Right atrium auricular region (tissue), 2 donors: ENCODE measurements at regions not wholly inside any gene's neighbourhood (a gene's known extent, or its start where the extent isn't known, plus 50 kb on each side); places are given as distances from the start of the nearest gene placed in this dataset.
A peak's percentile ranks its signal among the peaks of the same experiment; 100 is the strongest.

Experiments
- DNase-seq: peaks from one replicate; pipeline ENCODE4 v3.0.0-alpha.2; 2019; ENCODE audit warnings: low spot score
- H3K27ac ChIP-seq, 2 donors: fragments of 200-600 bp; sonication (generic); 1 replicate in 1 of 2; 2 replicates in 1 of 2; pipeline ENCODE4 v1.5.1; 2016 to 2019
- H3K27me3 ChIP-seq, 2 donors: fragments of 200-600 bp; sonication (generic); one replicate each; pipeline versions ENCODE4 v1.5.1 to v1.6.0; 2017 to 2019
- H3K36me3 ChIP-seq: fragments of 200-600 bp; sonication (generic); one replicate; pipeline ENCODE4 v1.5.1; 2016
- H3K4me1 ChIP-seq, 2 donors: fragments of 200-600 bp; sonication (generic); one replicate each; pipeline versions ENCODE4 v1.5.1 to v1.6.0; 2017 to 2019
- H3K4me3 ChIP-seq, 2 donors: fragments of 200-600 bp; sonication (generic); 1 replicate in 1 of 2; 2 replicates in 1 of 2; pipeline ENCODE4 v1.5.1; 2017 to 2019; ENCODE audit warnings: mild to moderate bottlenecking in 1 of 2, moderate library complexity in 1 of 2
- H3K9me3 ChIP-seq, 2 donors: fragments of 200-600 bp; sonication (generic); one replicate each; pipeline ENCODE4 v1.5.1; 2019
- CTCF ChIP-seq, 2 donors: fragments of 200-600 bp; sonication (generic); IDR thresholded peaks; one replicate each; pipeline ENCODE4 v1.5.1; 2019; ENCODE audit warnings: antibody characterized with exemption in 2 of 2

GRCh38 chr20:60210779-60211617, 252.8 kb downstream of the CDH26 start:
- Histone ChIP-seq H3K4me3 (no peak overlapping the region), H3K27me3 (no peaks in the 10 kb centered on the region), H3K27ac (no peak overlapping the region), H3K36me3 (no peaks in the 10 kb centered on the region), H3K4me1 (no peaks in the 10 kb centered on the region), H3K9me3 (no peaks in the 10 kb centered on the region)
- peak; percentile 85 to 94 for TF ChIP-seq CTCF (IDR thresholded peaks at IDR 0.05)
- peak; percentile 67 for DNase-seq

DNA sequence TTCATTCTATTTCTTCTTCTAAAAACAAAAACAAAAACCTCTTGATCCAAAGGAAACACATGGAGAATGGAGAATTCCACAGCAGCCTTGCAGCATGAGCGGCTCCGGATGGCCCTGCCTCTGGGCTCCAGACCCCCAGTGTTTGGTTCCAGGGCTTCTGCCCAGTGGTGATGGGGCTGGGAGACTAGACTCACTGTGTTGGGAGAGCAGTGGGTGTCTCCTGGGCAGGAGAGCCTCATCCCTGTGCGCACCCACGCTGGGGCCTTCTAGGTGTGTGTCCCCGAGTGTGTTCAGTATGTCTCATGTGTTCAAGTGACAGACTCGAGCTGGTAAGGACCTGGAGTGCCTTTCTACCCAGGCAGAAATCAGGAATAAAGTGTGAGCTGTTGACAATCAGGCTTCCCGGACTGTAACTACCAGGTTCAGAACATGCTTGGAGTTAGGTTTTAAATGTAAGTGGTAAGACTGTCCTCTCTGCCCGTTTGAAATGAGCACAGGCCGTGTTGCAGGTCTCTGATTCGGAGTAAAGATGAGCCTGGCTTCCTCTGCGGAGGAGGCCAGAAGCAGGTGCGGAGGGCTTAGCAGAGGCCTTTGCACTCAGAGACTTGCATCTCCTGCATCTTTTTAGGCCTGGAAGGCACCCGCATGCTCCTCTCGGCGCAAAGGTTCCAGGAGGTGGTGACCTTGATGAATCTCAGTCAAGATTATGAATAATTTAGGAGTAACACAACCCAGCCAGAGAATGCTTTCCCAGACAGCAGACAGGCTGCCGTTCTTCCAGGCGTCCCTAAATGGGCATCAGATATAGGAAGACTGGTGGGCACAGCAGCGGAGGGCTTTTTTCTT, 253.6 kb downstream of the CDH26 start:
- no peak for TF ChIP-seq CTCF (IDR thresholded peaks at IDR 0.05)
- no peak for DNase-seq
- Histone ChIP-seq H3K27me3 (no peaks in the 10 kb centered on the region), H3K4me1 (no peaks in the 10 kb centered on the region), H3K9me3 (no peaks in the 10 kb centered on the region), H3K27ac (no peak overlapping the region), H3K36me3 (no peaks in the 10 kb centered on the region), H3K4me3 (no peak overlapping the region)

- Histone ChIP-seq H3K9me3 (no peaks in the 10 kb centered on the region), H3K27ac (no peak overlapping the region), H3K4me1 (no peaks in the 10 kb centered on the region), H3K27me3 (no peaks in the 10 kb centered on the region), H3K36me3 (no peaks in the 10 kb centered on the region), H3K4me3 (no peak overlapping the region)
- no peak for DNase-seq
- no peak for TF ChIP-seq CTCF (IDR thresholded peaks at IDR 0.05)
Measured at GRCh38 chr20:60212695-60213094, 254.5 kb downstream of the CDH26 start.

DNA sequence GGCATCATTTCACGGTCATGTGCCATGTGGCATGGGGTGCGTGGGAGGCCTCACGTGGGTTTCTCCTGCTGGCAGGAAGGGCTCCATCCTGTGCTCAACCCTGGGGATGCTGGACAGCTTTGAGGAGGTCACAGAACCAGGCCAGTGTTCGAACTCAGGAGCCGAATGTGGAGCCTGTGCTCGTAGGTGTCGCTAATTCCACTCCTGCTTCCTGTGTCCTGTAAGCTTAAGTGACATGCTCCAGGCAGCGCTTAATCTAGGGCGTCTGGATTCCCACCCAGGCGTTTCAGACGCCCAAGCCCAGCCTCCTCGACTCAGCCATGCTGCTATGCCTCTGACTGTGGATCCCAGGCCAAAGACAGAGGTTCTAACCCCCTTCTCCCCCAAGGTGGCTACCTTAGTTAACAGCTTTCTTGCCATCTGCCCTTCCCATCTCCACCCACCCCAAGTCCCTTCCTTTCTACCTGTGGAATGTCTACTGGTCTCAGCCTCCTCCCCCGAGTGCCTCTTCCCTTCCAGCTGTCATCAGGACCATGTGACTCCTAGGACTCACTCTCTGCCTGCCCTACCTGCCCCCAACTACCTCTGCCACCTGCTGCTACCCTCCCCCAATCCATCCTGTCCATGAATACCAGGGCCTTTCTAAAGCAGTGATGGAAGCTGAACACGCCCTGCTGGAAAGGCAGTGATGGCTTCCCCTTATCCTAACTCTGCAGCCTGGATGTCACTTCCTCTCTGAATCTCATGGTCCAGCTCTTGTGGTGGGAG, 255.1 kb downstream of the CDH26 start:
- Histone ChIP-seq H3K36me3 (no peaks in the 10 kb centered on the region), H3K4me3 (no peak overlapping the region), H3K9me3 (no peaks in the 10 kb centered on the region), H3K4me1 (no peaks in the 10 kb centered on the region), H3K27ac (no peak overlapping the region), H3K27me3 (no peaks in the 10 kb centered on the region)
- DNase-seq = no peak
- TF ChIP-seq CTCF (IDR thresholded peaks at IDR 0.05) = no peak

DNA sequence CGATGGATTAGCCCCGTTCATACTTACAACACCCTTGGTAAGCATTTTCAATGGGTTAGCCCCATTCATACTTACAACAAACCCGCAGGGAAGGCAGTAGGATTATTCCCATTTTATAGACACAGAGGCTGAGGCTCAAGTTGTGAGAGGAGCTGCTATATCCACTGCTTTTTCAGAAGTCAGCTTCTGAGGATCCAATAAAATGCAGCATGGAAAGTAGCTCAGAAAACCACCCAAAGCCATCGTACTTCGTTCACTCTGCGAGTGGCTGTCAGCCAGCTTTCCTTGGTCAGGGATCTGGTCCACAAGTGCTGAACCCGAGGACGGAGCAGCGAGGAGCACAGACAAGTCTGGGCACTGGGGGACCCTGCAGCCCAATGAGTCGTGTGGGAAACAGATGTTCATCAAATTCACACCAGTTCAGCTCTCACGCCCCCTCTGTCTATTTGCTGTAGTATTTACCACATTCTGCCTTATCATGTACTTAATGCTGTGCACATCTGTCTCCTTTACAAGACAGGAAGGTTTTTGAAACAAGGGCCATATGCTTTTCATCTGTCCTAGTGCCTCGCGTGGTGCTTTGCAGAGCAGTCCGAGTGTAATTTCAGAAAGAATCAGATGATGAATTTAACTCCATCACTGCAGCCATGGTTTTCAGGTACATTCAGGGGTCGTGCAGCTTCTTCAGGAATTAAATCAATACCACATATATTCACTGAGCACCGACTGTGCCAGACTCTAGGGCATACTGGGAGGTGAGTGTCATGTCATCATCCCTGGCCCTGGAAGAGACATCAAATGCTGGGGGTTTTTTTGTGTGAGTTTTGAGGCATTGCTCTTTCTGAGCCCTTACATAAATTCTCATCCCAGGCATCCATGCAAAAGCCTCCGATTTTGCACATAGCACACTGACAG, 256.9 kb downstream of the CDH26 start:
- DNase-seq = no peak
- no peak for TF ChIP-seq CTCF (IDR thresholded peaks at IDR 0.05)
- H3K9me3 ChIP-seq = no peaks in the 10 kb centered on the region
- H3K36me3 ChIP-seq = no peaks in the 10 kb centered on the region
- no peaks in the 10 kb centered on the region for H3K4me1 ChIP-seq
- no peak overlapping the region for H3K27ac ChIP-seq
- no peak overlapping the region for H3K4me3 ChIP-seq
- no peaks in the 10 kb centered on the region for H3K27me3 ChIP-seq
